ENCODE measurements at regions not wholly inside any gene's neighbourhood (a gene's known extent, or its start where the extent isn't known, plus 50 kb on each side); places are given as distances from the start of the nearest gene placed in this dataset.
A peak's percentile ranks its signal among the peaks of the same experiment; 100 is the strongest.

- TF ChIP-seq, protein P1, sequence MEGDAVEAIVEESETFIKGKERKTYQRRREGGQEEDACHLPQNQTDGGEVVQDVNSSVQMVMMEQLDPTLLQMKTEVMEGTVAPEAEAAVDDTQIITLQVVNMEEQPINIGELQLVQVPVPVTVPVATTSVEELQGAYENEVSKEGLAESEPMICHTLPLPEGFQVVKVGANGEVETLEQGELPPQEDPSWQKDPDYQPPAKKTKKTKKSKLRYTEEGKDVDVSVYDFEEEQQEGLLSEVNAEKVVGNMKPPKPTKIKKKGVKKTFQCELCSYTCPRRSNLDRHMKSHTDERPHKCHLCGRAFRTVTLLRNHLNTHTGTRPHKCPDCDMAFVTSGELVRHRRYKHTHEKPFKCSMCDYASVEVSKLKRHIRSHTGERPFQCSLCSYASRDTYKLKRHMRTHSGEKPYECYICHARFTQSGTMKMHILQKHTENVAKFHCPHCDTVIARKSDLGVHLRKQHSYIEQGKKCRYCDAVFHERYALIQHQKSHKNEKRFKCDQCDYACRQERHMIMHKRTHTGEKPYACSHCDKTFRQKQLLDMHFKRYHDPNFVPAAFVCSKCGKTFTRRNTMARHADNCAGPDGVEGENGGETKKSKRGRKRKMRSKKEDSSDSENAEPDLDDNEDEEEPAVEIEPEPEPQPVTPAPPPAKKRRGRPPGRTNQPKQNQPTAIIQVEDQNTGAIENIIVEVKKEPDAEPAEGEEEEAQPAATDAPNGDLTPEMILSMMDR (IDR thresholded peaks at IDR 0.05): no peak
- no peak for TF ChIP-seq EZH2 (IDR thresholded peaks at IDR 0.05)
- TF ChIP-seq EZH2phosphoT487 (IDR thresholded peaks at IDR 0.05): no peak
- H4K20me1 ChIP-seq (ENCODE audit: low read depth): no peaks in the 10 kb centered on the region
- H3K27ac Mint-ChIP-seq: no peak overlapping the region
- H3K9me3 ChIP-seq (ENCODE audit: low read depth): no peaks in the 10 kb centered on the region
- H3K36me3 Mint-ChIP-seq: no peaks in the 10 kb centered on the region
- H3K4me2 ChIP-seq: no peak overlapping the region
- H3K4me1 ChIP-seq: no peaks in the 10 kb centered on the region
- H3K4me1 Mint-ChIP-seq: peaks cover 6% of the 10 kb centered on the region
- H3K4me3 Mint-ChIP-seq: no peak overlapping the region
- H3K27me3 ChIP-seq: no peaks in the 10 kb centered on the region
- no peaks in the 10 kb centered on the region for H3F3A ChIP-seq (ENCODE audit: low read depth)
- peak; percentile 41 for DNase-seq (ENCODE audit: low spot score)
- H3K4me3 ChIP-seq: no peak overlapping the region
- no peaks in the 10 kb centered on the region for H3K79me2 ChIP-seq (ENCODE audit: low read depth)
- no peak overlapping the region for H3K27ac ChIP-seq
- no peaks in the 10 kb centered on the region for H3K36me3 ChIP-seq
- peaks cover 8% of the 10 kb centered on the region for H3K27me3 Mint-ChIP-seq (ENCODE audit: insufficient read depth, low read depth)
- H3K9ac ChIP-seq: no peak overlapping the region
- H2AFZ ChIP-seq (replicated peaks): no peak overlapping the region
- peaks cover 7% of the 10 kb centered on the region for H3K9me3 Mint-ChIP-seq
These were observed 163.9 kb upstream of the ID2 start for GRCh38 chr2:8517850-8518498.

- Histone ChIP-seq H3K79me2 (ENCODE audit: low read depth) (no peaks in the 10 kb centered on the region), H3F3A (ENCODE audit: low read depth) (no peaks in the 10 kb centered on the region), H3K4me3 (no peak overlapping the region), H3K9ac (no peak overlapping the region), H3K9me3 (ENCODE audit: low read depth) (no peaks in the 10 kb centered on the region), H3K4me2 (no peak overlapping the region), H3K4me1 (no peaks in the 10 kb centered on the region), H3K36me3 (no peaks in the 10 kb centered on the region), H4K20me1 (ENCODE audit: low read depth) (no peaks in the 10 kb centered on the region), H3K27me3 (no peaks in the 10 kb centered on the region), H3K27ac (no peak overlapping the region), H2AFZ (replicated peaks) (no peak overlapping the region)
- Mint-ChIP-seq H3K27ac (peak overlapping the region; percentile 60), H3K36me3 (no peaks in the 10 kb centered on the region), H3K4me3 (no peak overlapping the region), H3K27me3 (ENCODE audit: insufficient read depth, low read depth) (peaks cover 8% of the 10 kb centered on the region), H3K4me1 (peaks cover 6% of the 10 kb centered on the region), H3K9me3 (peaks cover 4% of the 10 kb centered on the region)
- no peak for DNase-seq (ENCODE audit: low spot score)
- TF ChIP-seq EZH2phosphoT487 (IDR thresholded peaks at IDR 0.05): no peak
- TF ChIP-seq, protein P1 (IDR thresholded peaks at IDR 0.05): no peak
- no peak for TF ChIP-seq EZH2 (IDR thresholded peaks at IDR 0.05)
These were observed 162.7 kb upstream of the ID2 start for GRCh38 chr2:8518979-8519668.

- Histone ChIP-seq H3K4me2 (no peak overlapping the region), H3K79me2 (ENCODE audit: low read depth) (no peaks in the 10 kb centered on the region), H3K36me3 (no peaks in the 10 kb centered on the region), H3K9me3 (ENCODE audit: low read depth) (no peaks in the 10 kb centered on the region), H3K27ac (no peak overlapping the region), H3K27me3 (no peaks in the 10 kb centered on the region), H4K20me1 (ENCODE audit: low read depth) (no peaks in the 10 kb centered on the region), H2AFZ (replicated peaks) (no peak overlapping the region), H3K4me3 (no peak overlapping the region), H3K9ac (no peak overlapping the region), H3F3A (ENCODE audit: low read depth) (no peaks in the 10 kb centered on the region), H3K4me1 (peaks cover 5% of the 10 kb centered on the region)
- no peak for DNase-seq (ENCODE audit: low spot score)
- Mint-ChIP-seq H3K4me1 (peaks cover 15% of the 10 kb centered on the region), H3K36me3 (no peaks in the 10 kb centered on the region), H3K9me3 (peaks cover 4% of the 10 kb centered on the region), H3K4me3 (no peak overlapping the region), H3K27me3 (ENCODE audit: insufficient read depth, low read depth) (peaks cover 4% of the 10 kb centered on the region), H3K27ac (no peak overlapping the region)
- no peak for TF ChIP-seq EZH2 (IDR thresholded peaks at IDR 0.05)
- TF ChIP-seq, protein P1 (IDR thresholded peaks at IDR 0.05): no peak
- TF ChIP-seq EZH2phosphoT487 (IDR thresholded peaks at IDR 0.05): no peak
These were observed 161.0 kb upstream of the ID2 start for GRCh38 chr2:8520791-8521344.
